SK-N-SH treated with all-trans-retinoic acid at 6 μM for 48 hours (cell line): ENCODE measurements at regions not wholly inside any gene's neighbourhood (a gene's known extent, or its start where the extent isn't known, plus 50 kb on each side); places are given as distances from the start of the nearest gene placed in this dataset.
A peak's percentile ranks its signal among the peaks of the same experiment; 100 is the strongest.

Source experiments
- ATAC-seq: fragments of 200-7000 bp; cut with Tn5 transposase; 3 replicates; pipeline ENCODE4 v1.9.1; 2020; ENCODE audit warnings: mild to moderate bottlenecking, moderate library complexity
- ARNTL ChIP-seq: fragments of 450-650 bp; formaldehyde crosslinking; IDR thresholded peaks from 2 replicates; pipeline ENCODE4 v1.5.0; 2020; ENCODE audit warnings: low read depth, mild to moderate bottlenecking, moderate library complexity, borderline replicate concordance
- CREB5 ChIP-seq: fragments of 250-450 bp; sonication (Bioruptor Pico); IDR thresholded peaks from 2 replicates; pipeline ENCODE4 v1.5.1; 2020; ENCODE audit warnings: low read depth, mild to moderate bottlenecking, moderate library complexity
- CSDC2 ChIP-seq: fragments of 250-450 bp; sonication (Bioruptor Pico); IDR thresholded peaks from 2 replicates; pipeline ENCODE4 v1.5.0; 2020; ENCODE audit warnings: mild to moderate bottlenecking, moderate library complexity
- CSRNP3 ChIP-seq: fragments of 250-450 bp; sonication (Bioruptor Pico); IDR thresholded peaks from 2 replicates; pipeline ENCODE4 v1.5.1; 2021; ENCODE audit warnings: mild to moderate bottlenecking, moderate library complexity
- ESRRG ChIP-seq: fragments of 250-450 bp; sonication (Bioruptor Pico); IDR thresholded peaks from 2 replicates; pipeline ENCODE4 v1.6.1; 2021; ENCODE audit warnings: mild to moderate bottlenecking
- GLIS3 ChIP-seq: fragments of 250-450 bp; sonication (Bioruptor Pico); IDR thresholded peaks from 2 replicates; pipeline ENCODE4 v1.5.0; 2020; ENCODE audit warnings: mild to moderate bottlenecking, moderate library complexity
- PATZ1 ChIP-seq: fragments of 250-450 bp; sonication (Bioruptor Pico); IDR thresholded peaks from 2 replicates; pipeline ENCODE4 v1.8.0; 2020; ENCODE audit warnings: mild to moderate bottlenecking, moderate library complexity, borderline replicate concordance
- PPARA ChIP-seq: fragments of 250-450 bp; sonication (Bioruptor Pico); IDR thresholded peaks from 2 replicates; pipeline ENCODE4 v1.5.0; 2020; ENCODE audit warnings: mild to moderate bottlenecking, borderline replicate concordance
- RARB ChIP-seq: fragments of 250-450 bp; sonication (Bioruptor Pico); IDR thresholded peaks from 2 replicates; pipeline ENCODE4 v1.8.0; 2021; ENCODE audit warnings: mild to moderate bottlenecking, moderate library complexity
- SNAI2 ChIP-seq: fragments of 250-450 bp; sonication (Bioruptor Pico); IDR thresholded peaks from 2 replicates; pipeline ENCODE4 v1.5.0; 2020; ENCODE audit warnings: mild to moderate bottlenecking, moderate library complexity
- TCF4 ChIP-seq: fragments of 250-450 bp; sonication (Bioruptor Pico); IDR thresholded peaks from 2 replicates; pipeline ENCODE4 v1.8.0; 2021; ENCODE audit warnings: mild to moderate bottlenecking, moderate library complexity, borderline replicate concordance
- TOX ChIP-seq: fragments of 250-450 bp; sonication (Bioruptor Pico); IDR thresholded peaks from 2 replicates; pipeline ENCODE4 v1.8.0; 2021; ENCODE audit warnings: mild to moderate bottlenecking, moderate library complexity, borderline replicate concordance
- TSHZ2 ChIP-seq: fragments of 250-450 bp; sonication (Bioruptor Pico); IDR thresholded peaks from 2 replicates; pipeline ENCODE4 v1.5.0; 2020; ENCODE audit warnings: mild to moderate bottlenecking, moderate library complexity
- ZC3H10 ChIP-seq: fragments of 250-450 bp; sonication (Bioruptor Pico); IDR thresholded peaks from 2 replicates; pipeline ENCODE4 v1.5.1; 2021; ENCODE audit warnings: mild to moderate bottlenecking, moderate library complexity
- ZFP3 ChIP-seq: fragments of 250-450 bp; sonication (Bioruptor Pico); IDR thresholded peaks from 2 replicates; pipeline ENCODE4 v1.5.0; 2020; ENCODE audit warnings: mild to moderate bottlenecking, moderate library complexity
- ZFP30 ChIP-seq: fragments of 450-650 bp; formaldehyde crosslinking; IDR thresholded peaks from 2 replicates; pipeline ENCODE4 v1.5.0; 2022; ENCODE audit warnings: mild to moderate bottlenecking, moderate library complexity
- ZNF565 ChIP-seq: fragments of 450-650 bp; formaldehyde crosslinking; conservative IDR thresholded peaks from 2 replicates; pipeline ENCODE4 v1.5.0; 2020; ENCODE audit warnings: low read depth, mild to moderate bottlenecking, moderate library complexity
- ZNF70 ChIP-seq: fragments of 450-650 bp; formaldehyde crosslinking; IDR thresholded peaks from 2 replicates; pipeline ENCODE4 v1.5.0; 2020; ENCODE audit warnings: mild to moderate bottlenecking, moderate library complexity
- ZNF8 ChIP-seq: fragments of 450-650 bp; formaldehyde crosslinking; IDR thresholded peaks from 2 replicates; pipeline ENCODE4 v1.5.0; 2020; ENCODE audit warnings: mild to moderate bottlenecking, moderate library complexity

GRCh38 chr5:109921735-109922380 lies 232.1 kb downstream of the MAN2A1 start:
- ATAC-seq, result no peak

GRCh38 chr5:109922381-109922995 lies 232.8 kb downstream of the MAN2A1 start:
- ATAC-seq, result no peak
- TF ChIP-seq ESRRG (CRISPR knock-in tag), result no peak
- TF ChIP-seq TCF4, result no peak
- no peak for TF ChIP-seq ZNF565
- no peak for TF ChIP-seq RARB
- no peak for TF ChIP-seq ARNTL (CRISPR knock-in tag)
- TF ChIP-seq ZC3H10 (CRISPR knock-in tag), result no peak
- TF ChIP-seq TSHZ2, result no peak
- TF ChIP-seq ZNF8, result no peak
- no peak for TF ChIP-seq ZNF70 (CRISPR knock-in tag)
- TF ChIP-seq TOX (CRISPR knock-in tag), result no peak
- no peak for TF ChIP-seq ZFP3 (CRISPR knock-in tag)
- TF ChIP-seq ZFP30 (CRISPR knock-in tag), result no peak

More at GRCh38 chr5:109921735-109922380, 232.1 kb downstream of the MAN2A1 start:
- peak; percentile 22; the same call in 1 of the 2 replicates for TF ChIP-seq ZNF8
- no peak for TF ChIP-seq SNAI2 (CRISPR knock-in tag)
- no peak for TF ChIP-seq CSRNP3 (CRISPR knock-in tag)

GRCh38 chr5:109923205-109923604 lies 233.5 kb downstream of the MAN2A1 start:
- no peak for ATAC-seq
- TF ChIP-seq TSHZ2 (no peak), ARNTL (CRISPR knock-in tag) (no peak), TOX (CRISPR knock-in tag) (no peak), PPARA (no peak), GLIS3 (no peak), ZFP3 (CRISPR knock-in tag) (no peak), ZNF70 (CRISPR knock-in tag) (no peak), CSDC2 (CRISPR knock-in tag) (no peak), RARB (no peak), CREB5 (CRISPR knock-in tag) (no peak), PATZ1 (CRISPR knock-in tag) (no peak), ZNF8 (no peak)
- TF ChIP-seq, all 23 proteins: peak for 0
